ENCODE measurements at regions not wholly inside any gene's neighbourhood (a gene's known extent, or its start where the extent isn't known, plus 50 kb on each side); places are given as distances from the start of the nearest gene placed in this dataset.

GRCh38 chr14:51400139-51400538 lies 160.1 kb downstream of the TMX1 start:
- DNase-seq: no peak

- DNase-seq: no peak
Observed at GRCh38 chr14:51401272-51401671, 161.2 kb downstream of the TMX1 start.

DNA sequence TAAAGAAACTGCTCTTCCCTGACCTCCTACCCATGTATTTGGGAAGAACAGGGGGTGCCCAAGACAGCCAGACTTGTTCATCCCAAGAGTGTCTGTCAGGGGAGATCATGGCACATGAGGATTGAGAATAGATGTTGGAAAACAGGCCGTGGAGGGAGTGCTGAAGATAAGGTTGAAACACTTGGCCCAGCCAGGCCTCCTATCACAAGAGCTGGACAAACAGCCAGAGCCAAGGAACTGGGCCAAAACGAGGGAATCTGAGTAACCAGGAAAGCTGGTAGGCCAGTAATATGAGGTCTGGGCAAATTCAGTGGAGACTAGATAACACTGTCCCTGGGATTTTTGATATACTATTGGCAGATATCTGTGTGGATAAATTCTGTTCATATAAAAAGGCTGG lies 161.7 kb downstream of the TMX1 start:
- no peak for DNase-seq

DNA sequence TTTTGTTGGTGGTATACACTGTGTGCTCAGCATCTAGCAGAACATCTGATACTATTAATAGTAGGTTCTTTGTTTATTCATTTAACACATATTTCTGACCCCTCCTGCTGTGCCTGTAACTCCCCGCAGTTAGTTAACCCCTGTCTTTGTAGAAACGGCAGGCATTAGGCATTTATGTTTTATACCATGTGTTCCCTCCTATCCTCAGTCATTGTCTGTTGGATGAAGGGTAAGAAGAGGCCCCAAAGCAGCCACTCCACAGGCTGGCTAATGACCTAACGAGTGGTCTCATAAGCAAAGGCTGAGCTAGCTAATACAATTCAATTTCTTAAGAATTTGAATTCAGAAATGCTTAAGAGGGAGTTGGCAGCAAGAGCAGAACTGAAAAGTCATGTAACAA lies 170.8 kb downstream of the TMX1 start:
- DNase-seq: no peak

- DNase-seq: no peak
Observed at GRCh38 chr14:51419685-51420084, 179.6 kb downstream of the TMX1 start.

- no peak for DNase-seq
Observed at GRCh38 chr14:51422704-51423103, 182.7 kb downstream of the TMX1 start.

DNA sequence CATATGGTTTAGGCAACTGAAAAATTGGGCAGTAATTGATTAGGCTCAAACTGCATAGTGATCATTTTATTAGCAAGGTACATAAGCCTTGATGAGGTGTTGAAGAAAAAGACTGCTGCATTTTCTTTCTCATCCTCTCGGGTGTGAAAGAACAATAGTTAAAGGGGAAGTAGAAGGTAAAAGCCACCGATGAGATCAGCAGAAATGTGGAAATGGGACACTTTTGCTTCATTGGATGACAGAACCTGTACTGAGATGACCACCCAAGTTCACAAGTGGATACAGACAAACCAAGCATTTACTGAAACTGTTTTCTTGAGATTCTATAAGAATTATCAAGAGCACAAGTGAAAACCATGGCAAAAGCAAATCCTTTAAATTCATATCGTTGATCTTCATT lies 184.0 kb downstream of the TMX1 start:
- DNase-seq: no peak

DNA sequence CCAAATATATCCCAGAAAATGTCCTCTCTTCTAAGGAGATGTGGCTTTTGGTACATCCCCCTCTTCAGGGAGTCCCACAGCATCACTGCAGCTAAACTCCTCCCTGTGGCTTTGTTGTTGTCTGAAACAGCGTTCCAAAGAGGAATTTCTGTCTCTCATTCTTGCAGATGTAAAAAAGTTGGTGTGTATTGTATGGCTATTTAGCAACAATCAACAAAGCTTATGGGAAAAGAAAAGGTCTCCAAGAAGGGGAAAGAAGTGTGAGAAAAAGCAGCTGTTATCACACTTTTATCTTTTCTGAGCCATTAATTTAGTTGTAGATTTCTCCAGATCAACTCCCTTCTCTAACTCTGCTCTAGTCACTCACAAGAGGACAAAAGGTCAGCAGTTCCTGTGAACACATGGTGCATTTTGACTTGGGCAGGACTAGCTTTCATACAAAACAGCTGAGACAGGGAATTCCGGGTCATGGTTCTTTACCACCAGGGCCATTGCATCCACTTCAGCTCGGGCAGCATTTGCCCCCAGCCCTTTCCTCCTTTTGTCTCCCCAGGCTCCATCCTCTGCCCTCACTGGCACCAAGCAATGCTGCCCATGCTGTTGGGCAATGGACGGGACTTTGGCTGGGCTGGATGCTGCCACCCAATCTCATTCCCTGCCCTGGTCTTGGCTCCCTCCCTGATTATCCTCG lies 184.7 kb downstream of the TMX1 start:
- no peak for DNase-seq

DNA sequence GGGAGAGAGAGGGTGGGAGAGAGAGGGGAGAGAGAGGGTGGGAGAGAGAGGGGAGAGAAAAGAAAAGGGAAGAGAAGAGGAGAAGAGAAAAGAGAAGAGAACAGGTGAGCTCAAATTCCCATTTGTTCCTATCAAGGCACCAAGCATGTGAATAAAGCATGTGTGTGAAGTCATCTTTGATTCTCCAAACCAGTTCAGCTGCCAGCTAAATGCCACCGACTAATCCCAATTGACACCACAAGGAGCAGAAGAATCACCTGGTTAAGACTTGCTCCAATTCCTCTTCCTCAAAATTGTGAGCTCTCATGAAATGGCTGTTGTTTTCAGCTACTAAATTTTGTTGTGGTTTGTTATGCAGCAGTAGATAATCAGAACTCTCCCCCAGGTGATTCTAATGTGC lies 188.9 kb downstream of the TMX1 start:
- no peak for DNase-seq

DNA sequence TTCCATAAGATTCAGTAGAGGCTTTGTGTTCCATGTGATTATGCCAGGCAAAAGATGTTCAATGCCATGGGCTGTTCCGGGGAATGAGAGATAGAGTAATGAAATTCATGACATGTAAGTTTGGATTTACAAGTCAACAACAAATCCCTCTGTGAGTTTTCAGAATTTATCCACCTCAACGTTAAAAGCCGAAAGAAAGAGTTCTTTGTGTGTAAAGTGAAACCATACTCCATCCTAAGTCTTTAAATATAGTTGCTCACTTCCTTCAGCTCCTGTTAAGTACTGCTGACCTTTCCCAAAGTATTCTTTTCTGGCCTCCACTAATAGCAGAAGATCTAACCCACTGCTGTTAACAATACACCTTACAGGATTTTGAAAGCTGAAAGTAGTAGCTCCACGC lies 190.0 kb downstream of the TMX1 start:
- DNase-seq: no peak

DNA sequence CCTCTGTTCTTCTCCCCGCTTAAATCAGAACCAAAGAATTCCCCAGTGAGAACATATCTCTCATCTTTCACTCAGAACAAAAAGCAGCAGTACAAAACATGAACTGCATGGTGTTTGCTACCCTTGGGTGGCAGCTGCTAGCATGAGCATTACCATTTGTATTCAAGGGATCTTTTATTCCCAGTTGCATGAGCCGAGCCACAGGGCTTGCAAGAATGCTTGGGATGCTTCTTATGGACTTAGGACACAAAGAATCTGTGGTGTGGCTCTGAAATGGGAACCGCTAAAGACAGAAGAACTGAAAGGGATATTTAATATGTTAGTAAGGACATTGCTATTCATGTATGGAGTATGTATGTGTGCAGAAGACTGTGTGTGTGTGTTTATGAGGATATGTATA lies 190.6 kb downstream of the TMX1 start:
- no peak for DNase-seq

- no peak for DNase-seq
Observed at GRCh38 chr14:51431033-51431709, 191.1 kb downstream of the TMX1 start.

- no peak for DNase-seq
Observed at GRCh38 chr14:51431741-51432140, 191.7 kb downstream of the TMX1 start.

- no peak for DNase-seq
Observed at GRCh38 chr14:51432302-51432948, 192.4 kb downstream of the TMX1 start.

DNA sequence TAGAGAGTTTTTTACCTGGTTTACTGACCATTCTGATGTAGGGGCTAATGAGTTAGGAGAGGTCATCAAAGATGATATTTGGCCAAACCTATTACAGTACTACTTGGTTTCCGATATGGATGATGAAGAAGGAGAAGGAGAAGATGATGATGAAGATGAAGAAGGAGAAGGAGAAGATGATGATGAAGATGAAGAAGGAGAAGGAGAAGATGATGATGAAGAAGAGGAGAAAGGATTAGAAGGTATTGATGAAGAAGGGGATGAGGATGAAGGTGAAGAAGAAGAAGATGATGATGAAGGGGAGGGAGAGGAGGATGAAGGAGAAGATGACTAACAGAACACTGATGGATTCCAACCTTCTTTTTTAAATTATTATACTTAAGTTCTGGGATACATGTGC lies 196.6 kb downstream of the TMX1 start:
- no peak for DNase-seq

DNA sequence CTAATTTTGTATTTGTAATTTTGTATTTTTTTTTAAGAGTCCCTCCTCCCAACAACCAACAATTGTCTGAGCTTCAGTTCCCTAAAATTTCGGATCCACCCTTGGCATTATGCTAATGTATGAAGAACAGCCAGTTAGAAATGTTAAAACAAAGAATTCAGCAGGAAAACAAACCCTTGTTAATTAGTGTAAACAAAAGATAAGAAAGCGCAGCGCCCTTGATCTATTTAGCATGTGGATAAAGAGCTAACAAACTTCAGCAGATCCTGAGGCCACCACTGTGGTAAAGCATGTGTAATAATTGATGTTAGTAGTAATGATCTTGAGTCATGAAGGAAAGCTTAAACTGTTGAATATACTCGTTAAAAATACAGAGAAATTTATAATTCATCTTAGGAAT lies 199.8 kb downstream of the TMX1 start:
- no peak for DNase-seq

DNA sequence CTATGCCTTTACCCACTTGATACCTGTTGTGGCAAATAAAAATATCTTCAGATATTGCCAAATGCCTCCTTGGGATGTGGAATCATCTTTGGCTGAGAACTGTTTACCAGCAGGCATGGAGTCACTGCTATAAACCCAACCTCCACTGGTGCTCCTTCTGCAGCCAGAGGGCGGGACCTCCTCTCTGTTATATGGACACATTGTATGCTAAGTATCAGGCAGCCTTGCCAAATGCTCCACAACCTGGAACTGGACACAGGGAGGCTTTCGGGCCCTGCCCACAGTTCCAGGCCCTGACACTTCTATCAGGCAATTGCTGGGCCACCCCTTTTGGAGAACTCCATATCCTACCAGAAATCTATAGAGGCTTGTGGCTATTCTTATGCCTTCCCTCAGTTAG lies 201.0 kb downstream of the TMX1 start:
- DNase-seq: no peak

DNA sequence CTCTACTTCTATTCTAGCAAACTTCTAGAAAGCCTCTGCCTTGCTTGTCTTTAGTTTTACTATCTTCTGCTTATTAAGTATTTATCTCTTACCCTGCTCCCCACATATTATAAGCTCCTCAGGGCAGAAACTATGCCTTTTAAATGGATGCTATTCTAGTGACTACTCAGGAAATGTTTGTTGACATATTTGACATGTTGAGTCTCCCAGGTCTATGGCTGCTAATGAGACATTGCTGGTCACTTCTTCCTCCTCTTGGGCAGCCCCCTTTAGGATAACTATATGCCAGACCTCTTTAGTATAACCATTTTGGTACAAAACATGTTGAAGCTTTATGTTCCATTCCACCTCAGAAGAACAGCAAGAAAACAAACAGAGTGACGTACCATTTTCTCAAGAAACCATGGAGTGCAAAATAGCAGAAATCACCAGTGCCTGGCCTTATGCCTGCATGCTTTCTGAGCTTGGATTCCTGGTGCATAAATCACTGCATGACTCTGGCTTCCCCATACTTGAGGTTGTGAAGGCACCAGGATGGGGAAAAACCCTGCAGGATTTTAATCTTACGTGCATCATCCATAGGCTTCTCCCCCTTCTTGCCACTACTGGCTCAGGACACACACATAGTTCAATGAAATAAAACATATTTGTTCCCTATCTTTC lies 202.6 kb downstream of the TMX1 start:
- DNase-seq: no peak

DNA sequence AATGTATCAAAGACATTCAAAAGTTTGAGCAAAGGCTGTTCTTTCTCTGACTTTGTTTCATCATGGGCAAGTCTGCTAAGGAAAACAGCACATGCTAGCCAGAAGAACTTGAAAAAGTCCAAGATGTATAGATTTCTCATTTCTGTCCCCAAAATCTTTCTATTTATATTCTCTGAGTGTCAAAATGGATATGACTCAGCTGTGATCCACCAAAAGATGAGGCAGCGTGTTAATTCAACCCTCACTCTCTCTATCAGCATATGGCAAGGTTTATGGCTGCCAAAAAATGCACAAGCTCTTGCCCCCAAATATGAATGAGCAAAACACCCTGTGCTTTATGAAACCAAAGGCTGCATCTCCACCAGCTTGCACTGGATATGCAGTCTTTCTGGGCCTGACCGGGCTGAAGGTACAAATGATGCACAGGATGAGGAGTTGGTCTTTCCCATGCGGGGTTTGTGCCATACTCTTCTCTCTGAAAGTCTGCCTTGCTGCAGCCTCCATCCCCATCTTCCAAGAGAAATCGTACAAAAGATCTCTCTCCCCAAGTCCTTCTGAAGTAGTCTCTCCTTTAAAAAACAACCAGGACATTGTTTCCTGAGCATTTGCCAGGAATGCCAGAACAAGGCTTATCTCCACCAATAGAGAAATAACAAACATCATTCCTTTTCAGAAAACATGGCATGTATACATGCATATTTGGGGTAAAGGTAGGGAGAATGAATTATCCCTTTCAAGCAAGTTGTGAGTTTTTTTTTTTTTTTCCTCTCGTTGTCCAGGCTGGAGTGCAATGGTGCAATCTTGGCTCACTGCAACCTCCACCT lies 203.4 kb downstream of the TMX1 start:
- DNase-seq: no peak

DNA sequence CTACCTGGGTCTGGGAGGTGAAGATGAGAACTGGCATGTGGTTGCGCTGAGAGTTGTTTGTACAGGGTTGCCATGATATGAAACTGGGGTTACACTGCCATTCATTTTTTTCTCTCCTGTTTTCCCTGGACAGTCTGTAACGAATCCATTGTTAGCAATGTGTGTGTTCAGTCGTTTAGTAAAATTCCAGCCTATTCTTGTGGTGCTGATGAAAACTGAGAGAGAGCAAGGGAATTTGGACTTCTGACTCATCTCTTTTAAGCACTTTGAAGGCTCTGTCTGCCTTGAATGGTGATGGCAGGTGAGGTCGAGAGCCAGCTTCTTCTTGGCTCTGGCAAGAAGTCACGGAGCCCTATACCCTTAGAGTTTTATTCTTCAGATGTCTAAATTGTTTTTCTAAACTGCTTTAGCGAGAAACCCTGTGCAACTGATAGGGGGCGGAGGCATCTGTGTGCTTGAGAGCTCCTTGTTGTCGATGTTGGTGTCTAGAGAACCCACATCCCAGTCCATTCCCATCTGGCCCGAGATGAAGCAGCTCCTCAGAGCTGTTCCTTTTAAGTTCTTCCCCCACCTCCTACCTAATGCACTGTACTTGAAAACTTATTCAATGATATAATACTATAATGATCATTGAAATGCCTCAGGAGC lies 204.4 kb downstream of the TMX1 start:
- DNase-seq: no peak

DNA sequence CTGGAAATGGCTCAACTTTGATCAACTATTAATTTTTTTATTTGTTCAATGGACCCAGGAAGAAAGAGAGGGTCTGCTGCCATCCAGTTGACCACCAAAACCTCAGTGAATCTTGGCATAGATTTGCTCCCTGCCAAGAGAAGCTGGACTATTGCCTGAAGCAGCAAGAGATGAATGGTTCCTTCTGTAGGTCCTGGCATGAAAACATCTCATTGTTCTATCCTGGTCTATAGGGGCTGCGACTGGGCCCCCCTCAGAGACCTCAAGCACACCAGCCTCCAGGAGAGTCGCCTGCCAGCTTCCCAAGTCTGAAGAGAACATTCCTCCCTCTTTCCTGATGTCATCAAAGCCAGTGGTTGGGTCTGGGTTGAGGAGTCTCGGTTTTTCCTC lies 204.9 kb downstream of the TMX1 start:
- no peak for DNase-seq

DNA sequence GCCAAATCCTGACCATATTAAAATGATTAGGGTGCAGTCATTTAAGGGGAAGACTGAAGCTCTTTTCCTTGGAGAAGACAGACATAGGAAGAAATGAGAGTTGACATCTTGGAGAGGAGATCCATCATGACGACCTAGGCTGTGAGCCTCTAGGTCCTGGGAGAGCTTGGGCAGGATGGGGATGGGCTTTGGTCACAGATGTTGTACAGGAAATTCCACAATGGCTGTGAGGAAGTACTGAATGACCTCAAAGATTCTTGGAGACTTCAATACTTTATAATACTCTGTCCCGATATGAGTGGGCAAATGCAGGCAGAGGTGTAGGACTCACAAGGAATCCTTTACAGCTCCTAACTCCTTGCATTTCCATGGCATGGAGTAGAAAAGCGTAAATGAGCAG lies 204.9 kb upstream of the FRMD6 start:
- DNase-seq: no peak

GRCh38 chr14:51447411-51447810 lies 204.3 kb upstream of the FRMD6 start:
- DNase-seq: no peak
